SKM-1 treated with dmso at 0.1 percent for 144 hours (cell line): ENCODE measurements at regions not wholly inside any gene's neighbourhood (a gene's known extent, or its start where the extent isn't known, plus 50 kb on each side); places are given as distances from the start of the nearest gene placed in this dataset.
"Not testable (repeated sequence)": the region's sequence is repeated elsewhere in the genome, so short reads cannot be mapped to it uniquely, and the experiment has no call there.

Experiments
- DNase-seq: peaks from one replicate; lab custom pipeline; 2025; ENCODE audit not compliant: unreplicated experiment; lab: John Stamatoyannopoulos, UW

DNA sequence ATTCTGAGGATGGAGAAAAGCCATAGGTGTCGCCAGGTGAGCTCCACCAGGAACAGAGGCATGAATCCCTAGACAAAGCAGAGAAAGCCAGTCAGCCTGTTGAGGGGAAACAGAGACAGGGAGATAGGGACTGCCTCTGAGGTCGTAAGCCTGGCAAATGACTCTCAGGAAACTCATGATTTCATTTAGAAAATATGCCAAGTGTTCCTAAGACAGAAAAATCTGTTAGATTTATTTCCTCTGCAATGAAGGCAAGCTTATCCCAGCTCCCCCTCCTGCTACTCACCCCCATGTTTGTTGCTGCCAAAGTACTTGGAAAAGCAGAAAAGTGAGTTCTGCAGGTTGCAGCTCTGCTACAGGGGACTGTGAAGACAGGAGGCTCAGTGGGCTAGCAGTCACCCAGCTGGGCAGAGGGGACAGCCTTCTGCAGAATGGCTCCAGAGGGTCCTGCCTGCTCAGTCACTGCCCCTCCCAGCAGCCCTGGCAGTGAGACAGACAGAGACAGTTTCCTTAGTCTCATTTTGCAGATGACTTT is 184.3 kb downstream of the ADRA2A start:
- no peak for DNase-seq

DNA sequence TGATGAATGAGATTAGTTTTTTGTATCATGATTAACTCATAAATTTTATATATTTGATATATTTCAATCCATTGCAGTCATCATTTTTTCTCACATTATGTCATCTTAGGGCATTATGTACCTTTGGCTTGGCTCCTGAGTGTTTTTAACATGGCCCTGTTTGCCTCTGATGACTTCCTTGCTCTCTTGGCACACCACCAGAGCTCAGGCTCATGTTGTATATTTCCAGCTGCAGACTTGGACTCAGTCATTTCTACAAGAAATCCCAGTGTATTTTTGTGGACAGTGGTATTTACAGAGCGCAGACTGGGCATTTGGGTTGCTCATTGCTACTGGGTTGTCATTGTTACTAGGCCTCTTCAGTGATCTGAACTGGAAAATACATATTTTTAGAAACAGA is 188.5 kb downstream of the ADRA2A start:
- DNase-seq: no peak

DNA sequence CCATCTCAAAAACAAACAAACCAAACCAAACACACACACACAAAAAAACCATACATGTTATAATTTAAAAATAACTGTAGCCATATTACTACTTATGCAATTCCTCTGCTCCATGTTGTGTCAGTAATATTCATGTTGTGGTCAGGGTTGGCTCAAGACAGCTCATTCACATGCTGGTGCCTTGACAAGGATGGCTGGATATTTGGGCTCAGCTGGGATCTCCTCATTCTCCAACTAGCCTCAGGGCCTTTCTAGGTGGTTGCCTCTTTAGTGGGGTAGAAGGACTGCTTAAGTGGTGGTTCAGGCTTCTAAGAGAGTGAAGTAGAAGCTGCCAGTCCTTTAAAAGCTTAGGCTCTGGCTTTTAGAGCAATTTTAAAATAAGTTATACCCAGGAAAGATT is 189.3 kb downstream of the ADRA2A start:
- no peak for DNase-seq

DNA sequence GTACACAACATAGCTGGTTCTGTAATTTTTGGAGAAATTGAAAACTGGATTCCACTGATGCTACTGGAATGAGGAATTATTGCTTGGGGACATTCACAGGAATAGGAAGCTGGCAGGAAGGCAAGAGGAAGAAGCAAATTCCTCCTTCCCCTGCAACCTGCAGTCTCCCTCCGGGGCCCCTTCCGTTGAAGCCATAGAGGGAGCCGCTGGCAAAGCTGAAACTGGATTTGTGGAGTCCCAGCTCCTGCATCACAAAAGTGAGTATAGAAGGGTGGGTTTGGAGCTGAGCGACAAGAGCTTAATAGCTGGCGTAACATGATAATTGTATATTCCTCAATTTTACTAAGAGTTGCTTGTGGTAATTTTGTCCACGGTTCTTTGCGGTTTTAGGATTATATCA is 190.8 kb downstream of the ADRA2A start:
- no peak for DNase-seq

DNA sequence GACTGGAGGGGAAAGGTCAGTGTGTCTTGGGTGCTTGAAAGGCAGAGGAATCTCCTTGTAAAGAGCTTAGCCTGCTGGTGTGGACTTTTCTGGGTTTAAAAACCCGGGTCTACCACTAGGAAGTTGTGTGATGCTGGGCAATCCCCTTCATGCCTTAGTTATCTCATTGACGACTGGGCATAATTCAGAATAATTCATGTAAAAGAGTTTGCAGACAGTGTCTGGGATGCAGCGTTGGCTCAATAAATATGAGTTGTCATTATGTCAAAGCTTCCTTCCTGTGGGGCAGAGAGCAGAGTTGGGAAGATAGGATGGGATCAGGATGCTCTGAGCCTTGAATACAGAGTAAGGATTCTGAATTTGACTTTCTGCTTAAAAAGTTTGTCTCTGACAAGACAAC is 196.4 kb downstream of the ADRA2A start:
- DNase-seq: no peak

DNA sequence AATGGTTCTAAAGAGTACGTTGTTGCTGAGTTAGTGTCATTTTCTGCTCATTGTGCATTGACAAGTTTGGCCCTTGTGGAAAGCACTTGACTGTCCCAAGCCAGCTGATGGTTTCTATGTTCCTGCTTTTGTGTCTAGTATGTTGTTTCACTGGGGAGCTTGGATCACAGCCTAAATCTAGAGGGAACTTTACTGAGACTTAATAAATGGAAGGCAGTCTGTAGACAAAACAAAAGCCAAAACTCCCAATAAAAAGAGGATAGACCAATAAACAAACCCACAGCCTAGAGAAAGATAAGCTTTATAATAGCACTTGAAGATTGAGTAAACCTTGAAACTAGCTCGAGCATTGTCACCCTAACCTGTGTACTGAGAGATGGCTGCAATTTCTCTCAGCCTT is 196.8 kb downstream of the ADRA2A start:
- DNase-seq: no peak

DNA sequence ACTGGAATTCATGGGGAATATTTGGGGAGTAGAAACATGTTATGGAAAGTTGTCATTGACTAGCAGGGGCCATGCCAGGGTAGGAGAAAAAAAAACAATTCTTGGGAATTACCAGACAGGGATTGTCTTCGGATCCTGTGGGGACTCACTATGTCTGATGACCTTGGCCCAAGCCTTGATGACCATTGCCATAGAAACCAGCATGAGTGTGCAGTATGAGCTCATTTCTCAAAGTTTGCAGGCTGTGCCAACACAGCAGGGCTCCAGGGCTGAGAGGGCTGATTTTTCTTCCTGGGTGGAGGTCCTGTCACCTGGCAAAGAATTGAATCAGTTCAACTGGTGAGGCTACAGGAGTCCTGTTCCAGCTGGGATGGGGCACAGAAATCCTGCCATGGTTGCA is 198.3 kb downstream of the ADRA2A start:
- DNase-seq: no peak

DNA sequence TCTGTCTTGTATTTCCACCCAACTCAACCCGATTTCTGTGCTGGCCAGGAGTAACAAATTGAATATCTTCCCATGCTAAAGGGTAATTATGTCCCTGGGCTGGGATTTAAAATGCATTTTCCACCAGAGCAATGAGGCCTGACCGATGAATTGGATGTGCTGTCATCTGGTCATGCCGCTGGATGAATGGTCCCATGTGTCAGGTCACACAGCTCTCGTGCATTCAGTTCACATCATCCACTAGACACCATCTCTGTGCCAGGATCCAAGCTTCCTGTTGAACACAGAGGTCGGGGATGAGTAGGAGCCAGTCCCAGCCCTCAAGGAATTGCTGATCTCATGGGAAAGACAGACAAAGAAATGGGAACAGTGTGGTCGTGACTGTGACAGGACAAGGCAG is 200.8 kb downstream of the ADRA2A start:
- DNase-seq: no peak

DNA sequence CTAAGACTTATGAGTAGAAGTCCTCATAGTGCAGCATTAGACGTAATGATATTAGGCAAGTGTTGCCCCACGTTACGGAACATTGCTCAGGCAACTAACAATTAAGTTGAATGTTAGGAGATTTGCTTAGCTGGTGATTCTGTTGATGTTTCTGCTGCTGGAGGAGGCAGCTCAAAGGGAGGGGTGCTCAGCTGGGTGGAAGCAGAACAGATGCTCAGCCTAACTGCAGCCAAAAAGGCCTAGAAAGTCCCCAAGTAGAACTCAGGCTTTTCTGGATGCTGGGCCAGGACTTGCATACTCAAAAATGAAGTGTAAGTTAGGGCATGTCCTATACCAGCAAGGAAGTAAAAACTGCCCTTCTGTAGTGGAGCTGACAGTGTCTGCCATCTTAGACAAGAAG is 201.4 kb downstream of the ADRA2A start:
- DNase-seq: no peak

DNA sequence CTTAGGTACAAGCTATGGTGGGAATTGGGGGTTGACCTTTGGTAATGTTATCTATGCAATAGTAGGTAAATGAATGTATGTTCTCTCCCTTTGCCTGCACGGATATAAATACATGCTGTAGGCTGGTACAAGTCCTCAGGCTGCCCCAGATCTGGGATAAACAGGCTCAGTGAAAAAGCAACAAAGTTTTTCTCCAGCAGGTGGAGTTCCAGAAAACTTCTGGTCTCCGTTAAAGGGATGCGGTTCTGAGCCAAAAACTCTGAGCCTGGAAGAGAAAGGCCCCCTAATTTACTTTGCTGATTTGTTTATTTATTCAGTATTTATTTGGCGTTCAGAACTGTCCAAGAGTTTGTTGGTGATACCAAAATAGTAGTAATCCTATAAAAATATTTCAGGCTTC is 204.7 kb downstream of the ADRA2A start:
- DNase-seq: peak; percentile 12

DNA sequence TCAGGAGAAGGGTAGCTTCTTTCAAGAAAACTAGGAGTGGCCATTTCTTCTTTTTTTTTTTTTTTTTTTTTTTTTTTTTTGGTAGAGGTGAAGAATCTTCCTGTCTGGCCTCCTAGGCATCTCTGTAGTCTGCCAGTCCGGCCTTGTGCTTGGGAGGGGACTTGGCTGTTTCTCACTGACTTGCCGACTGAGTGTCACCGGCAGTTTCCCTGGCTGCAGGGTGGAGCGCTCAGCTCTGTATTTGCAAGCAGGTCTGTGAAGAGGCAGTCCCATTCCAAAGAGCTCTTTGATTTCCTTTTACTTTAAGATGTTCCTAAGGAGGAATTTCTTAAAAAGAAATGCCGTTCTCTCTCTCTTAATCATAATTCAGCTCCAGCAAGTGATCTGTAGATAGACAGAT is 212.6 kb downstream of the ADRA2A start:
- no peak for DNase-seq

DNA sequence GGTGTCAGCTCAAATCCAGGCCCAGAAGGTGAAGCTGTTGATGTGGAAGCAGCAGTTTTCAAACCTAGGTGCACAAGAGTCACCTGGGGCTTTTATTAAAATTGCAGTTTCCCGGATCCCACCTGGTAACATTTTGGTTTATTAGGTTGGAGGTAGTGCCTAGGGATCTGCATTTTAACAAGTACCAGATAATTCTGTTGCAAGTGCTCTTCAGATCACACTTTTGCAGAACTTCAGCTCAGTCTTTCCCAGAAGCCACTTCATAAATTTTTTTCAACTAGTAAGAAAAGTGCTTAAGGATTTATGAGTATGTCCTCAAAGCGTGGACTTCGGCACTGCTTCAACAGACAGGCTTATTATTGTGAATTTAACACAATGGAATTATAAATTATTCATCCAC is 213.8 kb downstream of the ADRA2A start:
- no peak for DNase-seq

DNA sequence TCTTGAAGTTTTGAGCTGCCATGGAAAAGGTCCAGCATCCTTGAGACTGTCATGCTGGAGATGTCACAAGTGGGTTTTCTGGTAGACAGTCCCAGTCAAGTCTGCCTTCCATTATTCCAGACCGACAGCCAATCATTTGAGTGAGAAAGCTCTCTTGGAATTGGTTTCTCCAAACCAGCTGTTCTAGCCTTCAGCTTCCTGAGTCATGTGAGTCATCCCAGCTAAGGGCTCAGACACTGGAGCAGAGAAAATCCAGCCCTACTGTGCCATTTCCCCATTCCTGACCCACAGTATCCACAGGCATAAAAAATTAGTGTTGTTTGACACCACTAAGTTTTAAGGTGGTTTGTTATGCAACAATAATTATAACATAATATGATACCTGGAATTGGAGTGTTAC is 219.0 kb downstream of the ADRA2A start:
- DNase-seq: no peak

DNA sequence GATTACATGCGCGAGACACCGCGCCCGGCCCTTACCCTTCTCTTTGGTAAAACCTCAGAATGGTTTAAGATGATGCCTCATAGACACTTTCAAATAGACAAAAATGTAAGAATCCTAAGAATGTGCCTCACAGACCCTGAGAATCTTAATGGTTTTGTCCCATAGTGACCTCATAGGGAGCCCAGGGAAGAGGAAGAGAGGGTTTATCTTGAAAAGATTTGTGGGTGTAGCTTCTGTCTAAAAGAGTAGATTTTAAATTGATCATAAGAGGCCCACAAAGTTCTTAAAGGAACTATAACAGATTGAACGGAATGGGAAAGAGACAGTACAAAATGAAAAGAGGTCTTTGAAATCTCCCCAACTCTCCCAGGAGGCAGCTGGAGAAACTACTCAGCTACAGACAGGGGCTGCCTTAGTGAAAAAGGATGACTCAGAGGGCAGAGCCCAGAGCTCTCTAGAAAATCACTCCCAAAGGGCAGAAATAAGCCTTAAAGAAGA is 220.6 kb downstream of the ADRA2A start:
- DNase-seq: no peak

DNA sequence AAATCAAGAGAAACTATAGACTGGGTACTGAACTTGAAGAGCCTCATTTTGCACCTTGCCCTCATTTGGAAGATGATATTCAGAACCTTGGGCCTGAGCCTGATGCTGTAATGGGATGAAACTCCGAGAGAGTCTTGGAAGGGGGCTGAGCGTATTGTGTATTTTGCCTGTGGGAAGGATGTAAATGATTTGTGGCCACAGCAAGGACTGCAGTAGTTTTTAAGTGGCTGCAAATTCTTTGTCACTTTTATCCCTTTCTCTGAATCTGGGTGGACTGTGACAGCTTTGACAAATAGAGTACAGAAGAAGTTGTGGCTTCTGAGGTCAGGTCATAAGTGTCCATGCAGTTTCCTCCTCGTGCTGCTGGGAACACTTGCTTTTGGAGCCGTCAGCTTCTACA is 221.2 kb downstream of the ADRA2A start:
- DNase-seq: no peak

DNA sequence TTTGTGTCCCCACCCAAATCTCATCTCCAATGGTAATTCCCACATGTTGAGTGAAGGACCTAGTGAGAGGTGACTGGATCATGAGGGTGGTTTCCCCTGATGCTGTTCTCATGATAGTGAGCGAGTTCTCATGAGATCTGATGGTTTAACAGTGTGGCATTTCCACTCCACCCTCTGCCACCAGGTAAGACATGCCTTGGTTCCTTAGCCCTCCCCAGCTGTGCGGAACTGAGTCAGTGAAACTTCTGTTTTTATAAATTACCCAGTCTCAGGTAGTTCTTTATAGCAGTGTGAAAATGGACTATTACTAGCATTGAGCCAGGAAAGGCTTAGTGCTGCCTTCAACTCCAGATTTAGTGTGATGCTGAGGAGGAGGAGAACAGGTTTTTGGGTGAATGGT is 222.2 kb downstream of the ADRA2A start:
- DNase-seq: no peak

DNA sequence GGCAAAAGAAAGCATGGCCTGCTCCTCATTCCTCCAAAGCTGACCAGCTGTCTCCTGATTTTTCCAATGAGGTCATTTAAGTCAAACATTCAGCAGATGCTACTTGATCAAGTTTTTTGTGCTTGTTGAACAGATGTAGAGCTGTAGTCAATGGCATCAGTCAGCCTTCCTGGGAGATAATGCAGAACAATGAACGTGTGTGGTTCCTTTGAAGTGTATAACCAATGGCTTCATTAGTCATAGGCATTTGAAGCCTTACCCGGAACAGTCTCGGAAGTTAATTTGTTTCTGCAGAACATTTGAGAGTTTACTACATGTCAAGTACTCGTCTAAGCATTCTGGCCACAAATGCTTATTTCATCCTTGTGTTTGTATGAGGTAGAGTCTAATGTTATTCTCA is 227.1 kb downstream of the ADRA2A start:
- DNase-seq: no peak

DNA sequence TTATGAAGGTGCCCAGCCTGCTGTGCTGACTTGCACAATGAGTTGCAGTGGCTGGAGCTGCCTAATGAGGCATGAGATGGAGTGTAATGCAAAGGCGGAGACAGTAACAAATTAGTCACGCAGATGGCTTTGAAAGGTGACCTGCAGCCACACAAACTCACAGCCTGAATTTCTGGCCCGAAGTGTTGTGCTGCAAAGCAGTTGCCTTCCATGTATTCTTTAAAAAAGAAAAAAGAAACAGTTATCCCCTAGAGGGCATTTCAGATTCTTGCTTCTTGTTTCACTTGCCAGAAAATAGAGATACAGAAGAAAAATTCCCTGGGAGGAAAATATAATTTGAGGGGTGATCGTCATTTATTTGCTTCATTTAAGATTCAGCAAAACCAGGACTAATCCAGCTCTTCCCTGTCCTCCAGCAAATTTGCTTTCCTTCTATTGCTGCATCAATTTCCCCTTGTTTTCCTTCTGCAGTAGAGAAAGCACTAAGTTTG is 239.9 kb downstream of the ADRA2A start:
- no peak for DNase-seq

DNA sequence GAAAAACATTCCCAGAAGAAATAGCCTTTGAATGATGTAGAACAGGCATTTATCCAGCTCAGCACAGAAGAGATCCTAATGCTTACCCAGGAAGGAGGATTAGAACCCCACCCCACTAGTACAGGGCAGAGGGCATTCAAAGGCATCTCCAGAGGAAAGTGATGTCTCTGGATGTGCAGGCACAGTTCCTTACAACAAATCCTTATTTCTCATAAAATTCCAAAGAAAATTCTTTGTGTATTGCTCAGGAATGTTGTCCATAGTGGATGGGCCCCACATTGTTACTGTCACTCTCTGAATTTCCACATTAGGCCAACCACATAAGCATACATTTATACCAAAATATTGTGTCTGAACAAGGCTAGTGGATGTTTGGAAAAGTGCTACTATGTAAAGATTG is 243.0 kb downstream of the ADRA2A start:
- DNase-seq: no peak

DNA sequence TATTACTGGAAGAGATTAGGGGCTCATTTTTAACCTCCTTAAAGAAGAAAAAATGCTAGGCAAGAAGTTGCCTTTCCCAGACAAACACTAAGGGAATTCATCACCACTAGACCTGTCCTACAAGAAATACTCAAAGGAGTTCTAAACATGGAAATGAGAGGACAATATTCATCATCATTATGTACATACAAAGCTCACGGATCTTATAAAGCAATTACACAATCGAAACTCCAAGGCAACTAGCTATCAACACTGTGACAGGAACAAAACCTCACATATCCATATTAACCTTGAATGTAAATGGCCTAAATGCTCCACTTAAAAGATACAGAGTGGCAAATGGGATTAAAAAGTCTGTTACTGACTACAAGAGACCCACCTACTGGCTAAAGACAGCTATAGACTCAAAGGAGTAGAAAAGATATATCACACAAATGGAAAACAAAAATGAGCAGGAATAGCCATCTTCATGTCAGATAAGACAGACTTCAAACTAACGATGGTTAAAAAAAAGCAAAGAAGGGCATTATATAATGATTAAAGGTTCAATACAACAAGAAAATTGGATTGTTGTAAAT is 246.6 kb downstream of the ADRA2A start:
- no peak for DNase-seq

DNA sequence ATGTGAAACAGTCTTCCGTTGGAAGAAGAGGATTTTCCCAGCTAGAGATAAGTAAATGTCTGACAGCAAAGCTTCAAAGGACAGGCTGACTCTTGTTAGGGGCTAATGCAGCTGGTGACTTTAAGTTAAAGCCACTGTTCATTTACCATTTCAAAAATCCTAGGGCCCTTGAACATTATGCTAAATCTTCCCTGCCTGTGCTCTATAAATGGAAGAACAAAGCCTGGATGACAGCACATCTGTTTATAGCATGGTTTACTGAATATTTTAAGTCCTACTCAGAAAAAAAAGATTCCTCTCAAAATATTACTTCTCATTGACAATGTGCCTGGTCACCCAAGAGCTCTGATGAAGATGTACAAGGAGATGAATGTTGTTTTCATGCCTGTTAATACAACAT is 255.3 kb downstream of the ADRA2A start:
- not testable (repeated sequence) for DNase-seq

DNA sequence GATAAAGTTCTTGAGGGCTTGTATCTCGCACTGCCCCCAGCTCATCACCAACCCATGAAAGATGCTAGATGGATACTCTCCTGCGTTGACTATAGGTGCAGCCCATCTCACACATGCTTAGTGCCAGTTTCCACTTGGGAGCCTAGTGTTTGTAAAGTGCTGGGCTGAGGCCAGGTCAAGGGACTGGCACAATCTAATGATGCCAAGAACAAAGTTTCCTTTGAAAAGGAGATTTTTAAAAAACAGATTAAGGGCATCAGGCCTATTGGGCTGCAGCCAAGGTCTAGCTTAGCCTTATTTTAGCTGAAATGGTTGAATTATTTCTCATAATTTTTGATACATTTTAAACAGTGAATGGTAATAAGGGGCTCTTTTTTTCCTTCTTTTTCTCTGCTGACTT is 259.0 kb downstream of the ADRA2A start:
- DNase-seq: no peak

DNA sequence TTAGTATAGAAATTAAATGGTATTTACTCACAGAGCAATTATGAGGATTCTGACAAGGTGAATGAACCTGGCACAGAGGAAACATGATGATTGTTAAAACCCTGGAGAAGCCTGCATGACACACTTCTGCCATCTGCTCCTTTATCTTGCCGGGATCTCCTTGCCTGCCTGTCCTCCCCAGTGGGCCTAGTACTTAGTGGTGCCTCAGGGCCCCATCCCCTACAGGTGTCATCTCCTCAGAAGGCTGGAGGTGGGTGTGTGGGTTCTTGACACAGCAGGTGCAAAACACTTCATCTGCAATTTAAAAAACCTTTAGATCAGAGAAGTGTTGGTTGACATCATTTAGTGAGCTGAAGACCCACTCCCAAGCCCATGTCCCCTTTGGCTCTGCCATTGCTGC is 261.2 kb downstream of the ADRA2A start:
- DNase-seq: no peak
